HepG2 (cell line): ENCODE measurements at regions not wholly inside any gene's neighbourhood (a gene's known extent, or its start where the extent isn't known, plus 50 kb on each side); places are given as distances from the start of the nearest gene placed in this dataset.
A peak's percentile ranks its signal among the peaks of the same experiment; 100 is the strongest.

Experiments used
- CEBPB ChIP-seq: IDR thresholded peaks from 2 replicates; pipeline ENCODE4 v1.6.1; 2011; ENCODE audit warnings: low read depth, low read length, improper control_type of control experiment, borderline replicate concordance
- CTCF ChIP-seq: sonication (generic); formaldehyde crosslinking; IDR thresholded peaks from 2 replicates; pipeline ENCODE4 v1.5.0; 2020; ENCODE audit warnings: mild to moderate bottlenecking, missing genetic modification reagents, moderate library complexity
- GABPA ChIP-seq, 2 experiments: IDR thresholded peaks; 2 replicates each; pipeline ENCODE4 v1.6.1; 2011 to 2016; ENCODE audit warnings: low read depth in 2 of 2, low read length in 1 of 2, missing biosample characterization in 1 of 2, missing genetic modification characterization in 1 of 2
- GPBP1L1 ChIP-seq: sonication (generic); formaldehyde crosslinking; IDR thresholded peaks from 2 replicates; pipeline ENCODE4 v1.5.0; 2020; ENCODE audit warnings: mild to moderate bottlenecking, missing genetic modification reagents
- HNF4A ChIP-seq: sonication (generic); formaldehyde crosslinking; IDR thresholded peaks from 2 replicates; pipeline ENCODE4 v1.4.0; 2020; ENCODE audit warnings: missing genetic modification reagents
- KDM1A ChIP-seq: IDR thresholded peaks from 2 replicates; pipeline ENCODE4 v1.6.1; 2016; ENCODE audit warnings: missing compliant biosample characterization
- NR1H2 ChIP-seq: sonication (generic); formaldehyde crosslinking; IDR thresholded peaks from 2 replicates; pipeline ENCODE4 v1.8.1; 2022; ENCODE audit warnings: low read depth, missing genetic modification reagents, borderline replicate concordance
- ZNF660 ChIP-seq: sonication (generic); formaldehyde crosslinking; IDR thresholded peaks from 2 replicates; pipeline ENCODE4 v1.5.1; 2020; ENCODE audit warnings: mild to moderate bottlenecking, low read depth, missing genetic modification reagents, borderline replicate concordance
- ZNF75D ChIP-seq: sonication (generic); formaldehyde crosslinking; IDR thresholded peaks from 2 replicates; pipeline ENCODE4 v1.8.1; 2023; ENCODE audit warnings: missing genetic modification reagents, mild to moderate bottlenecking, borderline replicate concordance
- TF ChIP-seq, protein P1 (sequence below): sonication (generic); formaldehyde crosslinking; IDR thresholded peaks from 2 replicates; pipeline ENCODE4 v1.4.0; 2020; ENCODE audit warnings: low read depth, missing genetic modification reagents

DNA sequence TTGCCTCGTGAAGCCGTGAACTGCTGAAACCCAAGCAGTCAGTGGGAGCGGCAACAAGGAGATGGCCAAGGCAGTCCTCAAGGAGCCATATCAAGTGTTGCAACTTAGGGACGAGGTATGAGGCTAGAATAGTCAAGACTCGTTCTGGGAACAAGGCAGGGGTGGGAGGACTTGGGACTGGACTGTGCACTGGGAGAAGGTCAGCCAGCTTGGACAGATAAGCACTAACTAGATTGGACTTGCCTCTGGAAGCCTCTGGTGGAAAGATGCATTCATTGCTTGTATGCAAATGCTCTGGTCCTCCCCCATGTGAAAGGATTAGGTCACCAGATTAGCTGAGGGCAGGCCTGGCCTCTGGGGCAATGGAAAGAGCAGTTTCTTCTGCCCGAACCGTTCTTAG is 123.3 kb upstream of the CTNNB1 start:
- TF ChIP-seq CEBPB (no peak), GABPA (IDR thresholded peaks at IDR 0.05; ENCODE audit: low read depth, low read length) (no peak), GABPA (CRISPR knock-in tag; IDR thresholded peaks at IDR 0.05; ENCODE audit: low read depth) (no peak), HNF4A (peak; percentile 23; the same call in 1 of the 2 replicates), CTCF (CRISPR knock-in tag) (no peak), ZNF75D (CRISPR knock-in tag) (no peak), KDM1A (CRISPR knock-in tag) (no peak), ZNF660 (CRISPR knock-in tag) (no peak), NR1H2 (no peak), GPBP1L1 (CRISPR knock-in tag) (no peak)
- TF ChIP-seq, protein P1, sequence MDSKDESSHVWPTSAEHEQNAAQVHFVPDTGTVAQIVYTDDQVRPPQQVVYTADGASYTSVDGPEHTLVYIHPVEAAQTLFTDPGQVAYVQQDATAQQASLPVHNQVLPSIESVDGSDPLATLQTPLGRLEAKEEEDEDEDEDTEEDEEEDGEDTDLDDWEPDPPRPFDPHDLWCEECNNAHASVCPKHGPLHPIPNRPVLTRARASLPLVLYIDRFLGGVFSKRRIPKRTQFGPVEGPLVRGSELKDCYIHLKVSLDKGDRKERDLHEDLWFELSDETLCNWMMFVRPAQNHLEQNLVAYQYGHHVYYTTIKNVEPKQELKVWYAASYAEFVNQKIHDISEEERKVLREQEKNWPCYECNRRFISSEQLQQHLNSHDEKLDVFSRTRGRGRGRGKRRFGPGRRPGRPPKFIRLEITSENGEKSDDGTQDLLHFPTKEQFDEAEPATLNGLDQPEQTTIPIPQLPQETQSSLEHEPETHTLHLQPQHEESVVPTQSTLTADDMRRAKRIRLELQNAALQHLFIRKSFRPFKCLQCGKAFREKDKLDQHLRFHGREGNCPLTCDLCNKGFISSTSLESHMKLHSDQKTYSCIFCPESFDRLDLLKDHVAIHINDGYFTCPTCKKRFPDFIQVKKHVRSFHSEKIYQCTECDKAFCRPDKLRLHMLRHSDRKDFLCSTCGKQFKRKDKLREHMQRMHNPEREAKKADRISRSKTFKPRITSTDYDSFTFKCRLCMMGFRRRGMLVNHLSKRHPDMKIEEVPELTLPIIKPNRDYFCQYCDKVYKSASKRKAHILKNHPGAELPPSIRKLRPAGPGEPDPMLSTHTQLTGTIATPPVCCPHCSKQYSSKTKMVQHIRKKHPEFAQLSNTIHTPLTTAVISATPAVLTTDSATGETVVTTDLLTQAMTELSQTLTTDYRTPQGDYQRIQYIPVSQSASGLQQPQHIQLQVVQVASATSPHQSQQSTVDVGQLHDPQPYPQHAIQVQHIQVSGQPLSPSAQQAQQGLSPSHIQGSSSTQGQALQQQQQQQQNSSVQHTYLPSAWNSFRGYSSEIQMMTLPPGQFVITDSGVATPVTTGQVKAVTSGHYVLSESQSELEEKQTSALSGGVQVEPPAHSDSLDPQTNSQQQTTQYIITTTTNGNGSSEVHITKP (CRISPR knock-in tag): no peak
